Liver (tissue), 7 donors: ENCODE measurements at regions not wholly inside any gene's neighbourhood (a gene's known extent, or its start where the extent isn't known, plus 50 kb on each side); places are given as distances from the start of the nearest gene placed in this dataset.

Source experiments
- DNase-seq: peaks from one replicate; pipeline ENCODE4 v3.0.0-alpha.2; 2017; ENCODE audit warnings: low spot score
- H3K27ac ChIP-seq, 2 donors: one replicate each; pipeline ENCODE4 v1.7.0; 2013; ENCODE audit warnings: inconsistent platforms in 2 of 2, low read length in 2 of 2, control low read depth in 1 of 2, low read depth in 1 of 2, mild to moderate bottlenecking in 1 of 2
- H3K27me3 ChIP-seq, 4 donors: one replicate each; pipeline versions ENCODE4 v1.6.1 to v1.7.0; 2013; ENCODE audit warnings: low read length in 3 of 4, inconsistent platforms in 1 of 4, mild to moderate bottlenecking in 1 of 4, moderate library complexity in 1 of 4; ENCODE audit not compliant: control insufficient read depth in 4 of 4, insufficient read depth in 4 of 4
- H3K36me3 ChIP-seq, 4 donors: one replicate each; pipeline versions ENCODE4 v1.6.1 to v1.7.0; 2013; ENCODE audit warnings: low read length in 3 of 4, mild to moderate bottlenecking in 3 of 4, low read depth in 1 of 4, moderate library complexity in 1 of 4; ENCODE audit not compliant: control insufficient read depth in 4 of 4, insufficient read depth in 3 of 4
- H3K4me1 ChIP-seq, 4 donors: one replicate each; pipeline versions ENCODE4 v1.6.1 to v1.7.0; 2013; ENCODE audit warnings: low read length in 3 of 4, mild to moderate bottlenecking in 3 of 4, moderate library complexity in 1 of 4; ENCODE audit not compliant: control insufficient read depth in 4 of 4, insufficient read depth in 4 of 4
- H3K4me3 ChIP-seq, 3 donors: one replicate each; pipeline versions ENCODE4 v1.6.1 to v1.7.0; 2013; ENCODE audit warnings: low read length in 3 of 3, control low read depth in 1 of 3, low read depth in 1 of 3, mild to moderate bottlenecking in 1 of 3
- H3K9ac ChIP-seq, 2 donors: one replicate each; pipeline ENCODE4 v1.7.0; 2013; ENCODE audit warnings: low read length in 2 of 2, mild to moderate bottlenecking in 2 of 2, moderate library complexity in 2 of 2, control low read depth in 1 of 2, low read depth in 1 of 2
- H3K9me3 ChIP-seq, 4 donors: one replicate each; pipeline versions ENCODE4 v1.6.1 to v1.7.0; 2013; ENCODE audit warnings: low read length in 3 of 4; ENCODE audit not compliant: control insufficient read depth in 4 of 4
- ATF3 ChIP-seq: IDR thresholded peaks from 2 replicates; pipeline ENCODE4 v1.6.1; 2016; ENCODE audit warnings: antibody characterized with exemption
- EGR1 ChIP-seq, 2 donors: IDR thresholded peaks; 2 replicates each; pipeline ENCODE4 v1.6.1; 2016 to 2018; ENCODE audit warnings: antibody characterized with exemption in 2 of 2, low read depth in 2 of 2
- FOXA2 ChIP-seq: IDR thresholded peaks from 2 replicates; pipeline ENCODE4 v1.6.1; 2016; ENCODE audit warnings: antibody characterized with exemption
- GABPA ChIP-seq, 2 donors: IDR thresholded peaks in 1 of 2; conservative IDR thresholded peaks in 1 of 2; 2 replicates each; pipeline ENCODE4 v1.6.1; 2016; ENCODE audit warnings: antibody characterized with exemption in 2 of 2, mild to moderate bottlenecking in 1 of 2, moderate library complexity in 1 of 2
- HNF4A ChIP-seq, 2 donors: conservative IDR thresholded peaks; 2 replicates each; pipeline ENCODE4 v1.6.1; 2016; ENCODE audit warnings: antibody characterized with exemption in 2 of 2, mild to moderate bottlenecking in 2 of 2
- HNF4G ChIP-seq: IDR thresholded peaks from 2 replicates; pipeline ENCODE4 v1.6.1; 2016; ENCODE audit warnings: antibody characterized with exemption
- JUND ChIP-seq, 2 donors: IDR thresholded peaks; 2 replicates each; pipeline ENCODE4 v1.6.1; 2016; ENCODE audit warnings: antibody characterized with exemption in 2 of 2
- NR2F2 ChIP-seq: IDR thresholded peaks from 2 replicates; pipeline ENCODE4 v1.6.1; 2016; ENCODE audit warnings: antibody characterized with exemption
- RAD21 ChIP-seq, 2 donors: IDR thresholded peaks; 2 replicates each; pipeline ENCODE4 v1.6.1; 2016; ENCODE audit warnings: antibody characterized with exemption in 2 of 2, mild to moderate bottlenecking in 2 of 2
- RXRA ChIP-seq, 2 donors: IDR thresholded peaks; 2 replicates each; pipeline ENCODE4 v1.6.1; 2017 to 2018; ENCODE audit warnings: antibody characterized with exemption in 2 of 2, mild to moderate bottlenecking in 1 of 2
- SP1 ChIP-seq: IDR thresholded peaks from 2 replicates; pipeline ENCODE4 v1.6.1; 2018; ENCODE audit warnings: antibody characterized with exemption, mild to moderate bottlenecking
- TAF1 ChIP-seq: conservative IDR thresholded peaks from 2 replicates; pipeline ENCODE4 v1.6.1; 2016; ENCODE audit warnings: antibody characterized with exemption, mild to moderate bottlenecking
- YY1 ChIP-seq: IDR thresholded peaks from 2 replicates; pipeline ENCODE4 v1.6.1; 2016; ENCODE audit warnings: antibody characterized with exemption, mild to moderate bottlenecking
- WGBS: extraction: QIAGEN DNeasy Blood & Tissue Kit; methylation state at CpG from one replicate; pipeline ENCODE4 v1.1.7; 2013; 5-methylcytosine and 5-hydroxymethylcytosine counted together
- TF ChIP-seq, protein P1 (sequence below): IDR thresholded peaks from 2 replicates; pipeline ENCODE4 v1.6.1; 2016; ENCODE audit warnings: antibody characterized with exemption
- TF ChIP-seq, protein P2 (sequence below): IDR thresholded peaks from 2 replicates; pipeline ENCODE4 v1.6.1; 2016; ENCODE audit warnings: antibody characterized with exemption
- TF ChIP-seq, protein P3 (sequence below): IDR thresholded peaks from 2 replicates; pipeline ENCODE4 v1.6.1; 2016; ENCODE audit warnings: antibody characterized with exemption, mild to moderate bottlenecking
- donor health status: healthy.
- donor health status: healthy.
- donor health status: healthy.
- donor health status: healthy.

- Histone ChIP-seq H3K9me3 (no peaks in the 10 kb centered on the region), H3K36me3 (no peaks in the 10 kb centered on the region), H3K9ac (no peak overlapping the region), H3K4me3 (no peak overlapping the region), H3K4me1 (no peaks in the 10 kb centered on the region), H3K27me3 (no peaks in the 10 kb centered on the region), H3K27ac (no peak overlapping the region)
- no peak for TF ChIP-seq HNF4G
- 90% methylated on average over 14 of the region's 14 CpGs for WGBS
- no peak for DNase-seq
Measured at GRCh38 chr14:101044741-101045140, 141.2 kb upstream of the RTL1 start.

DNA sequence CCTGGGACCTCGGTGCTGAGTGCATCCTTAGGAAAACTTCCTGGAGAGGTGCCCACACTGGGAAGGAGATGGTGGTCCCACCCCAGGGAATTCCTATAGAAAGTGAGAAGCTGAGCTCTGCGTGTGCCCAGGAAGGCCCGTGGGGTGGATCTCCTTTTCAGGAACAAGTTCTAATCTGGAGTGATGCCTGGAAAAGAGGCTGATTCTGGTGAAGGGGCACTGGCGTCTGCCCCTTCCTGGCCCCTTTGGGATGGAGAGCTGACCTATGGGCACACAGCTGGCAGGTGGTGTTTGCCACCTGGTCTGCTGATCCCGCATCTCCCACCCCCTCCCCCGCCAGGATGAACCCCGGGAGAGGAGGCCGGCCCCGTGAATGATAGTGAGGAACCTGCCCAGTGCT is 142.0 kb upstream of the RTL1 start:
- no peak overlapping the region for H3K27ac ChIP-seq
- WGBS, result 84% methylated on average over 9 of the region's 9 CpGs
- H3K4me3 ChIP-seq, result no peak overlapping the region
- no peak overlapping the region for H3K9ac ChIP-seq
- H3K9me3 ChIP-seq, result no peaks in the 10 kb centered on the region
- H3K27me3 ChIP-seq, result no peaks in the 10 kb centered on the region
- TF ChIP-seq, protein P1, sequence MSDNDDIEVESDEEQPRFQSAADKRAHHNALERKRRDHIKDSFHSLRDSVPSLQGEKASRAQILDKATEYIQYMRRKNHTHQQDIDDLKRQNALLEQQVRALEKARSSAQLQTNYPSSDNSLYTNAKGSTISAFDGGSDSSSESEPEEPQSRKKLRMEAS, result no peak
- TF ChIP-seq, protein P2, sequence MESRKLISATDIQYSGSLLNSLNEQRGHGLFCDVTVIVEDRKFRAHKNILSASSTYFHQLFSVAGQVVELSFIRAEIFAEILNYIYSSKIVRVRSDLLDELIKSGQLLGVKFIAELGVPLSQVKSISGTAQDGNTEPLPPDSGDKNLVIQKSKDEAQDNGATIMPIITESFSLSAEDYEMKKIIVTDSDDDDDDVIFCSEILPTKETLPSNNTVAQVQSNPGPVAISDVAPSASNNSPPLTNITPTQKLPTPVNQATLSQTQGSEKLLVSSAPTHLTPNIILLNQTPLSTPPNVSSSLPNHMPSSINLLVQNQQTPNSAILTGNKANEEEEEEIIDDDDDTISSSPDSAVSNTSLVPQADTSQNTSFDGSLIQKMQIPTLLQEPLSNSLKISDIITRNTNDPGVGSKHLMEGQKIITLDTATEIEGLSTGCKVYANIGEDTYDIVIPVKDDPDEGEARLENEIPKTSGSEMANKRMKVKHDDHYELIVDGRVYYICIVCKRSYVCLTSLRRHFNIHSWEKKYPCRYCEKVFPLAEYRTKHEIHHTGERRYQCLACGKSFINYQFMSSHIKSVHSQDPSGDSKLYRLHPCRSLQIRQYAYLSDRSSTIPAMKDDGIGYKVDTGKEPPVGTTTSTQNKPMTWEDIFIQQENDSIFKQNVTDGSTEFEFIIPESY, result no peak
- TF ChIP-seq ATF3, result no peak
- no peaks in the 10 kb centered on the region for H3K4me1 ChIP-seq
- DNase-seq, result no peak
- H3K36me3 ChIP-seq, result no peaks in the 10 kb centered on the region

GRCh38 chr14:101046071-101046470 is 142.5 kb upstream of the RTL1 start:
- DNase-seq, result no peak
- H3K27ac ChIP-seq, result no peak overlapping the region
- H3K9ac ChIP-seq, result no peak overlapping the region
- no peaks in the 10 kb centered on the region for H3K36me3 ChIP-seq
- no peaks in the 10 kb centered on the region for H3K9me3 ChIP-seq
- H3K4me1 ChIP-seq, result no peaks in the 10 kb centered on the region
- WGBS, result 90% methylated on average over 17 of the region's 17 CpGs
- H3K27me3 ChIP-seq, result no peaks in the 10 kb centered on the region
- H3K4me3 ChIP-seq, result no peak overlapping the region
- TF ChIP-seq TAF1 (no peak), RAD21 (IDR thresholded peaks at IDR 0.05) (no peak)

DNA sequence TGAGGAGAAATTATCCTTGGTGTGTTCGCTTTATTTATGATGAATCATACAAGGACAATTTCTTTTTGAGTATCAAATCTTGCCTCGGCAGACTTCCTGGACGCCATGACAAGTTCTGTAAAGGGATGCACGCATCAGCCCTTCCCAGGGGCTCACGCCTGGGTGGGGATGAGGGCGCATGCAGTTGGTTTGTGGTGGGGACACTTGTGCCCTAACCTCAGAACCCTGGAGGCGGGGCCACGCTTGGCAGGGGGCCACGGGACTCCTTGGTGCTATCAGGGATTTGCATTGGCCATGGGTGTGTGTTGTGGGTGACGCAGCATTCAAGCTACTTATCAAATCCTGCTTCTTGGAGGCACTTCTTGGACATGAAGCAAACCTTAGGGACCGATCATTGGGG is 143.8 kb upstream of the RTL1 start:
- H3K9me3 ChIP-seq, result no peaks in the 10 kb centered on the region
- peak; percentile 76 for DNase-seq
- WGBS, result 80% methylated on average over 11 of the region's 11 CpGs
- no peak overlapping the region for H3K4me3 ChIP-seq
- TF ChIP-seq ATF3, result no peak
- no peak for TF ChIP-seq FOXA2
- TF ChIP-seq SP1, result no peak
- no peak for TF ChIP-seq RAD21 (IDR thresholded peaks at IDR 0.05)
- no peak for TF ChIP-seq RXRA (IDR thresholded peaks at IDR 0.05)
- TF ChIP-seq HNF4G, result no peak
- no peak for TF ChIP-seq HNF4A (conservative IDR thresholded peaks at IDR 0.05)
- TF ChIP-seq YY1, result no peak
- TF ChIP-seq JUND (IDR thresholded peaks at IDR 0.05), result no peak
- TF ChIP-seq, protein P3, sequence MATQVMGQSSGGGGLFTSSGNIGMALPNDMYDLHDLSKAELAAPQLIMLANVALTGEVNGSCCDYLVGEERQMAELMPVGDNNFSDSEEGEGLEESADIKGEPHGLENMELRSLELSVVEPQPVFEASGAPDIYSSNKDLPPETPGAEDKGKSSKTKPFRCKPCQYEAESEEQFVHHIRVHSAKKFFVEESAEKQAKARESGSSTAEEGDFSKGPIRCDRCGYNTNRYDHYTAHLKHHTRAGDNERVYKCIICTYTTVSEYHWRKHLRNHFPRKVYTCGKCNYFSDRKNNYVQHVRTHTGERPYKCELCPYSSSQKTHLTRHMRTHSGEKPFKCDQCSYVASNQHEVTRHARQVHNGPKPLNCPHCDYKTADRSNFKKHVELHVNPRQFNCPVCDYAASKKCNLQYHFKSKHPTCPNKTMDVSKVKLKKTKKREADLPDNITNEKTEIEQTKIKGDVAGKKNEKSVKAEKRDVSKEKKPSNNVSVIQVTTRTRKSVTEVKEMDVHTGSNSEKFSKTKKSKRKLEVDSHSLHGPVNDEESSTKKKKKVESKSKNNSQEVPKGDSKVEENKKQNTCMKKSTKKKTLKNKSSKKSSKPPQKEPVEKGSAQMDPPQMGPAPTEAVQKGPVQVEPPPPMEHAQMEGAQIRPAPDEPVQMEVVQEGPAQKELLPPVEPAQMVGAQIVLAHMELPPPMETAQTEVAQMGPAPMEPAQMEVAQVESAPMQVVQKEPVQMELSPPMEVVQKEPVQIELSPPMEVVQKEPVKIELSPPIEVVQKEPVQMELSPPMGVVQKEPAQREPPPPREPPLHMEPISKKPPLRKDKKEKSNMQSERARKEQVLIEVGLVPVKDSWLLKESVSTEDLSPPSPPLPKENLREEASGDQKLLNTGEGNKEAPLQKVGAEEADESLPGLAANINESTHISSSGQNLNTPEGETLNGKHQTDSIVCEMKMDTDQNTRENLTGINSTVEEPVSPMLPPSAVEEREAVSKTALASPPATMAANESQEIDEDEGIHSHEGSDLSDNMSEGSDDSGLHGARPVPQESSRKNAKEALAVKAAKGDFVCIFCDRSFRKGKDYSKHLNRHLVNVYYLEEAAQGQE, result no peak
- no peak for TF ChIP-seq NR2F2
- no peak for TF ChIP-seq TAF1
- TF ChIP-seq GABPA (IDR thresholded peaks at IDR 0.05 in 1 of 2, conservative IDR thresholded peaks at IDR 0.05 in 1 of 2), result no peak
- TF ChIP-seq, protein P2, result no peak
- TF ChIP-seq EGR1 (IDR thresholded peaks at IDR 0.05; ENCODE audit: low read depth in 2 of 2), result no peak
- H3K27ac ChIP-seq, result no peak overlapping the region
- H3K27me3 ChIP-seq, result no peaks in the 10 kb centered on the region
- H3K9ac ChIP-seq, result no peak overlapping the region
- H3K36me3 ChIP-seq, result no peaks in the 10 kb centered on the region
- H3K4me1 ChIP-seq, result no peaks in the 10 kb centered on the region
